RKO (cell line): ENCODE measurements at regions not wholly inside any gene's neighbourhood (a gene's known extent, or its start where the extent isn't known, plus 50 kb on each side); places are given as distances from the start of the nearest gene placed in this dataset.

ENCODE experiments used
- DNase-seq: peaks from one replicate; pipeline ENCODE4 v3.0.0-alpha.2; 2016; ENCODE audit warnings: low spot score

DNA sequence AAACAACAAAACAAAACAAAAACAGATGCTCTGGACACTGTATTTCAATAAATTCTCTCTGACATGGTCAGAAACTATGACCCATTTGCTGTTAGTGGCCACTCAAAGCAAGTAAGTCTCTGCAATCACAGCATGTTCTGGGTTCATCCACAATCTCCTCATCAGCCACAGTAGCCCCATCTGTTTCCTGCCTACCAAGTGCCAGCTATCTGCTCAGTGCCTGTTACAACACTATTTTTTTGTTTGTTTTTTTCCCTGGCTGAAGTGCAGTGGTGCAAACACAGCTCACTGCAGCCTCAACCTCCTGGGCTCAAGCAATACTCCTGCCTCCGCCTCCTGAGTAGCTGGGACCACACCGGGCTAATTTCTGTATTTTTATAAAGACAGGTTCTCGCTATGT, 137.9 kb downstream of the SOX9 start:
- DNase-seq = no peak

DNA sequence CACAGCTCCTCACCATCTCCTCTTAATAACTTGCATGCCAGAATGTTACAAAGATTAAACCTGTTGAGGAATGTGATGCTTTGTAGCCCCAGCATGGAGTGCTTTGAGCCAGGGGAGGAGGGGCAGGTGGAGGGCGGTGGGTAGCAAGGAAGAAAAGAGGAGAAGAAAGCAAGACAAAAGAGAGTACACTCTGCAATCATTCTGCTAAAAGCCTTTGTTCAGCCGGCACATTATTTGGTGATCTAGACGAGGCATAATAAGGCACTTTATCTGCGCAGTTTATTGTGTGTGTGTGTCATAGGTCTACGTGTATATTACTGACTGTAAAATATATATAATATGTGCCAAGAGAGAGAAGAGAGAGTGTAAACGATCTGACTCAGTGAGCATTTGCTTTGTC, 139.1 kb downstream of the SOX9 start:
- DNase-seq = no peak

DNA sequence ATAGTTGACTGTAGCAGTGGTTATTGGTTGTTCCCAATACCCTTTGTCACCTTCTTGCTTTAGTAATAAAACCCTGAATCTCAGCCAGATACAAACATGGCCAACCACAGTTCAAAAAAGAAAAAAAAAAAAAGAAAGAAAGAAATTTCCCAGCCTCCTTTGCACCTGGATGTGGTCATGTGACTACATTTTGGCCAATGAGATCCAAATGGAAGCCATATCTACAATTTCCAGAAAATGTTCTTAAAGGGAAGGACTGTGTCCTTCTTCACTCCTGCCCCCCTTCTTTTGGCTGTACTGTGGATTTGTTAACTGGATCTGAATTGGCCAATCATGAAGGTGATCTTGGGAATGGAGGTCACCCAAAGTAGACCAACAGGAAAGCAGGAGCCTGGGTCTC, 141.9 kb downstream of the SOX9 start:
- no peak for DNase-seq

DNA sequence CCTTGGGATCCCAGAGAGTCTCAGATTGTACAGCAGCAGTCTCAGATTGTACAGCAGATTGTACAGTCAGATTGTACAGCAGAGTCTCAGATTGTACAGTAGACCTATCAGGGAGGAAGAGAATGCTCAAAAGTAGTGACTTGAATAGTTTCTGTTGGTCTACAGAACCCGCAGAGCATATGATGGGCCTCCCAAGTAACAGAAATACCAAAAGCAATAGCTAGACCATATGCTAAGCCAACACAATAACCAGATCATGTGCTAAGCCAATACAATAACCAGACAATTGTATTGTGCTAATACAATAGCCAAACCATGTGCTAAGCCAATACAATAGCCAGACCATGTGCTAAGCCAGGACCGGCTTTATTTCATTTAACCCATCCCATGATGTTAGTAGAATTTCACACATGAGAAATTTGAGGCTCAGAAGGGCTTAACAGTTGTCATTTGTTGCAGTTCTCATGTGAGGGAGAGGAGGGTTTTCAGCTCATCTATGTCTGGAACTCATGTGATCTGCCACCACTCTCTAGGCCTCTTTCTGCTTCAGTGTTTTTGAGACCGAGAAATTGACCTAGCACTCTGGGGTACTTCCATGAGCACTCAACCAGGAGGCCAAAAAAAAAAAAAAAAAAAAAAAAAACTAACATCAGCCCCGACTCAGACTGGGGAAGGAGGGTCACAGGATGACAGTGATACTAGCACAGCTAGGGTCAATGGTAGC, 144.0 kb downstream of the SOX9 start:
- no peak for DNase-seq

DNA sequence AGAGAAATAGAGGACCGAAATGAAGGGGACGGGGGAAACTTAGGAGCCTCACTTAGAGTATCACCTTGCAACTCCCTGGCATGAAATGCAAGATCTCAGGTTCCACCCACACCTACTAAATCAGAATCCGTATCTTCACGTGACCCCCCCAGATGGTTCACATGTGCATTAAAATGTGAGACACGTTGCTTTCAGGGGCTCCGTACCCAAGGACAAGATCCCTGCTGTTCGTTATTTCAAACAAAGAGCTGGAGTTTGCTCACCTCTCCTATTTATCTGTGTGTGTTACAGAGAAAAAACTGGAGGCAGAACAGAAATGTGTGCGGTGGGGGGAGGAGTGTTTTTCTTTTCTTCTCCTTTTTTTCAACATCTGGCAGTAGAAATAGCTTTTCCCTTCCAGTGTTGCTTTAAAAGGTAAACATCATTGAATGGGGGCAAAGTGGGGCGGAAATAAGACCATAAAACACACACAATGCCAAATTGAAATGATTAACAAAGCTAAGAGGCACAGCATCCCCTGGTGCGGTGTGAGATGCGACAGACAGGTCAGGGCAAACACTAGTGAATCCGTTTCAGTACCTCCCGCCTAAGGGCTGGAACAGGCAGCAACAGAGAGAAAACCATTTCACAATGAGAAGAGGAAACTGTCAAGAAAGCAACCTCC, 145.4 kb downstream of the SOX9 start:
- DNase-seq = no peak

DNA sequence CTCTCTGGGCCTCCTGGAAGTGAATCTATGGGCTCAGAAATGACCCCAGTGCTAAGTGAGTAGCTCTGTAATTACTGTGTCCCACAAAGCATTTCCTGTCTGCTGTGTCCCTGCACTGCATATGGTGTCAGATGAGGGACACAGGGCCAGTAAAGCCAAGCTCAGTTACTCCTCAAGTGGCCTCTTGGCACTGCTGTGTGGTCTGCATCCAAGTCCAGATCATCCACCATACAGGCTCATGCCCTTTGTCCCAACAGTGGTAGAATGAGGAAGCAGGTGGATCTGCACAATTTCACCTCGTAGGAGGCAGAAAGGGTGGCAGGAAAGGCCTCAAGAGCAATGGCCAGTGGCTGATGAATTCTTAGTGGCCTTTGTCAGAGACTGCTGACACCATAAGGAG, 146.8 kb downstream of the SOX9 start:
- DNase-seq = no peak

DNA sequence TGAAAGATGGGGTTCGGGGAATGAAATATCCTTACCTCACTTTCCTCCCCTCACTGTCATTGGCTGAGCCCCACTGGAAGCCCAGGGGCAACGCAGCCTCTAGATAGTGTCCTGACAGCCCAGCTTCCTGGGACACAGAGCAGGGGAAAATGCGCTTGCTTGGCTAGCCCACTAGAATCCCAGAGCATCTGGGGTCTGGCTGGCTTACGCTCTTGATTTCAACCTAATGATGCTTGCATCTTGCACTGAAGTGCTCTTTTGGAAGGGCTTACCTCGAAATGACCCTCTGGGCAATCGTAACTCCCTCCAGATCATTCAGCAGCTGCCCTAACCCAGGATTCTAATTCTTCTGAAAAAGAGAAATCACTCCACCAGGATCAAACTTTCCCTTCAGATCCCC, 147.6 kb downstream of the SOX9 start:
- DNase-seq = no peak

DNA sequence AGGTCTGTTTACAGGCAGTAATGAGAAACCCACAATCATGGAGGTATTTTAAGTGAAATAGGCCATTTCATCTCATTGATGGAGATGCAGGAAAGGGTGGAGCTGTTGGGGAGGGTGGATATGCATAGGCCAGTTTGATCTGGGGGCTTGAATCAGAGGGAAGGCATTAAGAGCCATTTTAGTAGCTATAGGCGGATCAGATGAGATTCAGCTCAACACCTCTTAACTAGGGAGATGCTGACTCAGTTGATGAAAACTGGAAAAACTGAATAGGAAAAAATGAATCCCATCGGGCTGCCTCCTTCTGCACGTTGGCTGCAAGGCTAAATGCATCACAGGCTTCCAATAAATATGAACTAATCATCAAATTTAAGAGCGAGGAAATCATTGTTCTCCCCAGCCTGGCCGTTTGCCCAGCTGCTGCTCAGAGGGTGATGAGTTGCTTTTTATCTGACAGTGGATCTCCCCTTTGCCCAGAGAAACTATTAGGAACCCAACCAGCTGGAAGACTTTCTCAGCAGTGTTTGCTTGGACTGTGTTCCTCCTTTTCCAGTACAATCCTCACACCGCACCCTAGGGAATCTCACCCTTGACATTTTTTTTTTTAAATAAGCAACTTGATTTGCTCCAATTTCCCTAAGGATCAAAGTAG, 149.6 kb downstream of the SOX9 start:
- no peak for DNase-seq

DNA sequence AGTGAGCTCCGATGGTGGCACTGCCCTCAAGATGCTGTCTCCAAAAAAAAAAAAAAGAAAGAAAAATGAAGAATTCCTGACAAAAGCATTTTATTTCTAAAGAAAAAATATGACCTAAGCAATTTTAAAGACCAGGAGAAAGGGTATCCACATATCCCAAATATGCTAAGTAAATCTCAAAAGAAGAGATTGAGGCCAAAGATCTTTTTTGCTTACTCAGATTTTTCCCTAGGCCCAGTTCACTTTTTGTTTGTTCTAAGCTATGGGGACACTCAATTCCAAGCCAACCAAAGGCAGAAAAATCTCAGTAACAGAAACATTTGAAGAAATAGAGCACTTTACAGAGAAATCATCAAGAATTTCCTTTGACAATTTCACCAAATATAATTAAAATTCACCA, 150.8 kb downstream of the SOX9 start:
- DNase-seq = no peak

DNA sequence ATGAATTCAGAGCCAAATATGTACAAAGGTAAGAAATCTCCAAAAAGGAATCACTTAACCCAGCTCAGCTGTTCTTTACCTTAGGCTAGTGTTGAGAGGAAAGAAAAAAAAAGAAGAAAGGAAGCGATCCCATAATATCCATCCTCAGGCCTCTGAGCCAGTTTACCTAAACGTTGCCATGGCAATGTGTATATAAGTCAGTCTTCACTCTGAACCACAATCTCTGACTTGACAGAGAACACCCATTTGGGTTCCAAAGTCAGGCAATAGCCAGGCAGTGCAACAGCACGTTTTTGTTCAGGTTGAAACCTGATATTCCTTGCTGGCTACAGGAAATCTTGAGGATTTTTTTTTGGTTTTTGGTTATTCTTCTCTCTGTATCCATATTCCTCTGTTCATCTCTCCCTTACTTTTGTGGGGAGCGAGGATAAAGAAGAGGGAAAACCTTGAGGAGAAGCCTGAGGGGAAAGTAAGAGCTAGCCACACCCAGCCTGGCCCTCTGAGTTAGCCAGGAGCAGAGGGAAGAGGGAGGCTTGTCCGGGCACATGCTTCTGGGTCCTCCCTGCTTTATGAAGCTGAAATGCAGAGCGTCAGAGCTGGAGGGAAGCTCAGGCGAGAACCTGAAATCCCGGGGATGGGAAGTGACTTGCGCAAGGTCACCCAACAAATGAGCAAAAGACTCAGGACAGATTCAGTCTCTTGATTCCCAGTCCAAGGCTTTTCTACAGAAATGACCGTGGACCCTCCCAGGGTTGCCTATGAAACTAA, 152.7 kb downstream of the SOX9 start:
- no peak for DNase-seq

DNA sequence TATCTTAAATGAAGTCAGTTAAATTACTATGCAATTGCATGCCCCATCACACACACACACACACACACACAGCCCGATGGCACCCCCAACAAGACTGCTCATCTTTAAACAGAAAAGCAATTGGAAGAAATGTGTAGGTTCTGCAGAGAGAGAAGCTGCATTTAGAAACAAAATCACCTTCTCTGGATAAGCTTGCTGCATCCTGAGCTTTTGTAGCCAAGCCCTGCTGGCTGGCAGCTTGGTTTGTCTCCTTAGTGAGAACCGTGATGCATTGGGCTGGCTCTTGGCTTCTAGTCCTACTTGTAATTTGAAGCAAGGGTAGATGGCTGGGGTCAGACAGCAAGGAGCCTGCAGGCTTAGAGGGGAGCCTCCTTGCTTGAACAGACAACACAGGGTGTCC, 153.8 kb downstream of the SOX9 start:
- no peak for DNase-seq

DNA sequence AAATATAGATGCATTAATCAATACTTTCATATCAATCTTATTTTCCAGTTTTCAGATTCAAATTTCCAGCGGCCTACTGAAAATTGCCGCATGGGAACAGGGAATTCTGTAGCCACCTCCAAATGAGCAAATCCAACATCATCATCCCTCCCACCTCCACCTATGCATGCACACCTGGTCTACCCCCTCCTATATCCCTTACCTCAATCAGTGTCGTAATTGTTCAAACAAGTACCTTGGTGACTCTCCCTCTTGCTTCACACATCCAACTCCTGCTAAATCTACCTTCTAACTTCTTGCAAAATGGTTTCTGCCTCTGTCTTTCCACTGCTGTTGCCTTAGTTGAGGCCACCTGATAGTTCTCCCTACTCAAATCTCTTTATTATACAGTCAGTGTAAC, 160.1 kb downstream of the SOX9 start:
- no peak for DNase-seq

DNA sequence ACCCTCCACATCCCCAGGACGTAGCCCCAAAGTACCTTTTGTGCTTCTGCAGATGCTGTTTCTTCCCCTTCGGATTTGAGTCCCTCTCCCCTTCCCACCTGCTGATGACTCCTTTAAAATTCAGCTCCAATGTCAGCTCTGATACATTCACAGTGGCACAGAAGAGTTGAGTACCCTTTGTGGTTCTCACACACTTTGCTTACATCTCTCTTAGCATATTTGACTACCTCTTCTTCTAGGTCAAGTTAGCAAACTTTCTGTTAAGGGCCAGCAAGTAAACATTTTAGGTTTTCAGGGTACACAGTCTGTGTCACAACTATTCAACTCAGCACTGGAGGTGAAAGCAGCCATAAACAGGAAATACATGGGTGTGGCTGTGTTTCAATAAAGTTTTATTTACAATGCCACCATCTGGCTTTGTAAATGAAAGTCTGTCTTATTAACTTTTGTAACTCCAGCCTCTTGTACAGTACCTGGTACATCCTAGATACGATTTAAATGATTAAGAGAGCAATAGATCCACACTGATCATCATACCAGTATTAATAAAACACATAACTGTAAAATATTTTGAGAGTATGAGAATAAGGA, 161.7 kb downstream of the SOX9 start:
- DNase-seq = no peak

DNA sequence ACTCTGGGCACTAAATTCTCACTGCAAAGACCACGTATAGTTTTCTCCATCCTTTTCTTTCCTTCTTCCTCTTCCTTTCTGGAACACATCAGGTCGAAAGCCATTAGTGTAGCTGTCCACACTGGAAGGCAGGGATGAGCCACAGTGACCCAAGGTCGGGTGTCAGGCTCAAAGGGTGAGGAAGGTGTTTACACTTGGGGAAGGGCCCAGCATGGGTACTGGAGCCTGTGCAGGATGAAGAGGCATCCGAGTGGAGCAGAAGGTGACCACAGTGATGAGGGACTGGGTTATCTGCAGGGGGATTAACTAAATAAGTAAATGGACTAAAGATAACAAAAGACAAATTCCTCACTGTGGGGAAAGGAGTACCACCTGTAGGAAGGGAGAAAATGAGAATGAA, 164.0 kb downstream of the SOX9 start:
- DNase-seq = no peak

DNA sequence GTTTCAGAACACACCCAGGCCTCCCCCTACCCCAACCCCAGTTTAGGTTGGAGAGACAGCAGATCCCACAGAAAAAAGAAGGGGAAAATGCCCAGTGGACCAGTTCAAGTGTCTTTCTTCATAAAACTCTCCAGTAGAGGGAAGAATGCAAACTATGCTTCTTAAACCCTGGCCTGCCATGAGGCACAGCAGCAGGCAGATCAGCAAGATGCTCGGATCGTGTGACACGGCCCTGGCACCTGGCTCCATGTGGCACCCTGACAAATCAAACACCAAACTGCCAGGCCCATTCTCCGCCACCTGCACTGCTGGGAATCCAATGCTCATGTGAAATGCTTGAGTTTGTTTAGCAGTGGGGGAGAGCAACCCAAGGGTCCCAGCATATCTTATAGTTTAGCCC, 166.8 kb downstream of the SOX9 start:
- DNase-seq = no peak

DNA sequence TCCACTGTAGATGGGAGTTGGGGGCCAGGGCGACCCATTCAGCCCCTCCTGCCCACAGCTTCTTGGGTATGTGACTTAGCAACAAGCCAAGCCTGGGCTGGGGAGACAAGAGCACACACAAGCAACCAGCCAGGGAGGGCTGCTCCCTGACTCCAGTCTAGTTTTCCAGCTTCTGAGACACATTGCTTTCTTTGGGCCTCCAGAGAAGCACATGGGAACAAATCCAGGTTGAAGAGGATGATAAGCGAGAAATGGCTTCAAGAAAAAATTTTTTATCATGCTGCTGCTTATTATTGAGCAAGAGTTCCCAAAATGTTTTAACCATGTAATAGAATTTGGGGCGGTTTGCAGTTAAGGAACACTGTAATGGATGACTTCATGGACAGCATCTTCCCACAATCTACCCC, 173.7 kb downstream of the SOX9 start:
- DNase-seq = no peak

DNA sequence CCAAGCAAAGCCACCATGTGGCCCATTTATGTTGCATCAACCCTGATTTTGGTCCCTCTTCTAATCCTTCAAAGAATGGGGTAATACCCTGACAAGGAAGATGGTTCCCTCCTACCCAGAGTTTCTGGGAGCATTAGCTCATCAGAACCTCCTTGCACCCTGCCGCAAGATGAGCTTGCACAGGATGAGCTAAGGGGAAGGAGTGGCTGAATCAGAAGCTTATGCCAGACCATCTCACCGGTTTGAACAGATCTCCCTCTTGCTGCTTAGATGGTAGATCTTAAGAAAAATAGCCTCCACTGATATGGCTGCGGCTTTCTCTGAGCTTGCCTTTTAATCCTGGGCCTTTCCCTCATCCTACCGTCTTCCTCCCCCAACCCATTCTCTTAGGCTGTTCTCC, 175.1 kb downstream of the SOX9 start:
- no peak for DNase-seq

DNA sequence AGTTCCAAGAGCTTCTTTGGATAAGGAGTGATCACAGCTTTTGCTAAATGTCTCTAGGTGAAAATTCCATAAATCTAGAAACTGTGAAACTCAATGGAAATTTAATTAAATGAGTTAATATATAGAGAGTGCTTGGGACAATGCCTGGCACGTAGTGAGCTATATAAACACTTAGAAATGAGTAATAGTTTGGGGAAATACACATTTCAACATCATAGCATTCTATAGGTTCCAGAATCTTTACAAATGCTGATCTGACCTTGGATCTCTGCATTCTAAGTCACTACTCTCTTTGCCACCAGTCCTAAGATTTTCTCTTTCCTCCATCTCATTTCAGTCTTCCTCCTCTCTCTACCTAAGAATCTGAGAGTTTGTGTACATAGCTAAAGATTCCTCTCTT, 175.6 kb downstream of the SOX9 start:
- DNase-seq = no peak

DNA sequence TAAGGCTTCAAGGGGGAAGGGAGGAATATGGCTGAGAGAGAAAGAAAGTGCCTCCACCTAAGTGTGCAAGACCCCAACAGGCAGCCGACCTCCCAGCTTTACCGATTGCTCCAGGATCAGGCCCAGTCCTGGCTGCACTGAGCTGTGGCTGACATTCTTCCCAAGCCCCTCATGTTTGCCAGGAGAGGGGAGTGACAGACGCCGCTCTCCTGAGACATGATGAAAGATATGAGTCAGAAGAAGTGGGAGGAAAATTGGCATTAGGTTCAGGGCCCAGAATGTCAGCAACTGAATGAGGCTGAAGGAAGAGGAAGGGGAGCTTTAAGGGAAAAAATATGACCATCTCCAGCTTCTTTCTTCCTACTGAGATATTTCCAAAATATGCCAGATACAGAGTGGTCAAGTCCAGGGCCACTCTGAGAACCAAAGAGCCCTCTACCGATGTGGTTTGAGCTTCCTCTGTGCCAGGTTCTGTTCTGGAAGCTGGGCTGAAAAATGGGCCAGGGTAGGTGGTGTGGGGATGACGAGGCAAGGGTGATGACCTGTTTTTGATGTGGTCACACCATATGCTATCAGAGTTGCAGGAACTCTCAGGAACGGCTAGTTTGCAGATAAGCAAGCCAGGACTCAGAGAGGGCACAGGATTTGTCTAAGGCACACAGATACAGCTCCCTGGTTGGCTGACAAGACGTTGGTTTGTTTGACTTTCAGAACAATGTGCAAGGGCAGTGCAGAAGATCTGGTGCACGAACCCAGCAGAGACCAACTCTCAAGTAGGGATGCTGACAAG, 176.7 kb downstream of the SOX9 start:
- DNase-seq = peak; percentile 21

DNA sequence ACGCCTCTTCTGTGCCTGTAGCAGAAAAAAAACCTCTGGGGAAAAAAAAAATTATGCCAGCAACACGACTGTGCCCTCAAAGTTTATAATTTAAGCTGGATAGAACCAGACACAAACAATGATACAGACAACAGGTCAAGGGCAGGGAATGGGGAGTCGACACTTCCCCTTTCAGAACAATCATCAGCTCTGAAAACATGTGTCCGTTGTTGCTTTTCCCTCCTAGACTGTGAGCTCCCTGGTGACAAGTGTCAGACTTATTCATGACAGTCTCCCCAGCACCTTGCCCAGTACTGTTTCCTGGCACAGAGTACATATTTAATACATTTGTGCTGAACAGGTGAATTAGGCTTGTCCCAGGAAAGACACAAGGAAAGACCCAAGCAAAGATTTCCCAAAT, 178.3 kb downstream of the SOX9 start:
- DNase-seq = no peak

DNA sequence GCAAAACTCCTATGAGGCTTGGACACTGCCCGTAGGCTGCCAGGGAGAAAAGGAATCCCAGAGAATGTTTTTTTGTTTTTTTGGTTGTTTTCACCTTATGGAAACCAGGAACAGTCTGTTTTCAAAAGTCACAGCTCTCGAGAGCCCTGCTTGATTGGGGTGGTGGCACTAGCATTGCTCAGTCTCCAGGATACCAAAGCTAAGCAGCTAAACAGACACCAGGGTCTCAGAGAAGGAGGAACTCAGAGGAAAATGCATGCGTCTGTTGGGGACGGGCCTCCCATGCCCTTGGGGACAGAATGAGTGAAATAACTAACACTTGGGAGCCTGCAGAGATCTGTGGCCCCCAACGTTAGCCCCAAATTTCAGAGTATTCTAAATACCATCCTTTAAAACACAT, 178.8 kb downstream of the SOX9 start:
- DNase-seq = no peak

DNA sequence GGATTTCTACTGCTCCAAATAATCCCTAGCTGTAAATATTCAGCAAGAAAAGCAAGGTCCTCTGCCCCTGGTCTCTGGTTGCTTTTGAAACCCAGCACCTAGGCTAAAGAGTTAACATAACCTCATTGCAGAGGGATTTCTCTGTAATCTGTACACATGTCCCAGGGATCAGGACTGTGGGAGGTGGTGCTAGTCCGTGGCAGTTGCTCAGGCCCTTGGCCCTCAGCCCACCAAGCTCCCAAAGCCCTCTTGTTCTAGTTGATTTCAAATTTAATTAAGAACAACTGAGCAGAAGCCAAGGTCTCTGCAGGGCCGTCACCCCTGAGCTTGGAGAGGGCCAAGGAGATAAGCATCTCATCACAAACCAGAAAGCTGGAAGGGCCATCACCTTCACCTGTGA, 181.1 kb downstream of the SOX9 start:
- DNase-seq = no peak
